Stimulated activated CD4-positive, alpha-beta T cell treated with anti-CD3 and anti-CD28 coated beads, Interleukin-4, amount 100 ng/mL, for 4 hours (primary cell): ENCODE measurements at regions not wholly inside any gene's neighbourhood (a gene's known extent, or its start where the extent isn't known, plus 50 kb on each side); places are given as distances from the start of the nearest gene placed in this dataset.
"Not testable (repeated sequence)": the region's sequence is repeated elsewhere in the genome, so short reads cannot be mapped to it uniquely, and the experiment has no call there.

ENCODE experiments used
- DNase-seq, 2 experiments: peaks; one replicate each; pipeline ENCODE4 v3.0.0-alpha.2; 2020

DNA sequence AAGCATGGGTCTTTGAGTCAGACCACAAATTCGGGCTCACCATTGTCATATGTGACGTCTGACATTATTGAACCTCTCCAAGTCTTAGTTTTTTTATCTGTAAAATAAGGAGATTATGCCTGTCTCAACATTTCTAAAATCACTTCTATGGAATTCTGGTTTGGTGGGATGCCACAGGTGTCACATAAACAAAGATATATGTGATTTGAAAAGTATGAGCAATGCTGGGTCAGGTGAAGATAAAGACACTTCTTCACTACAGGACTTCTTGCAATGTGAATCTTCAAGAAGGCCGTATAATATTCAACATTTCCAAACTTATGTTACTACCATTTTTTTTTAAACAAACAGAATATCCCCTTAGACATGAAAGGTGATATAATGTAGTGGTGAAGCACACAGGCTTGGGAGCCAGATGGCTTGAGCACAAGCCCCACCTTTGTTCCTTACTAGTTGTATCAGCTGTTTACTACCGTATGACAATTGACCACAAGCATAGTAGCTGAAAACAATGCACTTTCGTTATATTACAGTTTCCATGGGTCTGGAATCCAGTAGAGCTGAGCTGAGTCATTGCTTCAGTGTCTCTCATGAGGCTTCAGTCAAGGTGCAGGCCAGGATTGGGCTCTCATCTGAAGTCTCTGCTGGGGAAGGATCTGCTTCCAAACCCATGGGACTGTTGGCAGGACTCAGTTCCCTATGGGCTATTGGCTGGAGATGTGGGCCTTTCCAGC, 87.7 kb downstream of the UTP18 start:
- DNase-seq: no peak

DNA sequence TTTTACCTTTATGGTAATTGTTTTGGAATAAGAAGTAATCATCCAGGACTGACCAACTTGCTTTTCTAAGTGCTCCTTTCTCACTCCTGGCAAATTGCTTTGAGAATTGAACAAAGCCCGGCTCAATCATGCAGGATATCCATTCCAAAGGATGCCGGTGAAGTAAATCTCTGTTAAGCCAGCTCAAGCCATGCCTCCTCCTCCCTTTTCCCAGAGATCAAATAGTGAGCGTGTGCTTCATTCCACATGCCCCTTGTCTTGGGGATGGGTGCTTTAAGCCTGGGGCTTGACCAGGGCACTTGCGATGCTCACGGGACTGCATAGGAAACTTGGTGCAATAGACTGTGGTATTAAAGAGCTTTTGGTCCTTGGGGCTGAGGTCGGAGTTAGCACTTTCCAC, 90.7 kb downstream of the UTP18 start:
- no peak for DNase-seq

DNA sequence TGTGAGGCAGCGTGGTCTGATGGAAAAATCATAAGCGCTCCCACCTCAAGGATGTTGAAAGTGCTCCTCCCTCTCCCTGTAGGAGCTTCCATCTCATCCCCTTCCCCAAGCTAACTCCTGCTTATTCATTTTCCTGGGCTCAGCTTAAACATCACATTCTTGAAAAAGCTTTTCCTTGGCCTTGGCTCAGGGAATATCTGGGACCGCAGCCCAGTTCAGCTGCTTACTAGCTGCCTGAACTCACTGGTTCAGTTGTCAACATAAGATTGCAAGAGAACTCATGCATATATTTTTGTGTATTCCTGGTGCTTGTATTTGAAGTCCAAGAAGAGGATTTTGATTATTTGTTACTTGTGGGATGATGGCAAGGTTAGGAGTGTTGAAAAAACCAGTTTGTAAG, 91.5 kb downstream of the UTP18 start:
- DNase-seq: no peak

DNA sequence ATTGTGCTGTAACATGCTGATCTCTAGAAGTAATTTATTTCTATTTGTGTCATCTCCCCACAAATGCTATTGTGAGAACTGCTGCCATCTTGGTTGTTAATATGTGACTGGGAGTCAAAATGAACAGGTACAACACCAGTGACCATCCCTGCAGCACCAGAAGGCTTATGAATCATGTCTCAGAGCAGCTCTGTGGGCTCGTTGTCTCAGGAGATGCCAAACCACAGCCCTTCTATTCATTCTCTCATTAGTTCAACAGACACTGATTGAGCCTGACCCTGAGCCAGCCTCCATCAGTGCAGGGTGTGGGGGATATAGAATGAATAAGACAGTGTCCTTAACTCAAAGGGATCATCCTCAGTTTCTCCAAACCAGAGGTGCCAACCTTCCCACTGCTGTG, 92.5 kb downstream of the UTP18 start:
- no peak for DNase-seq

DNA sequence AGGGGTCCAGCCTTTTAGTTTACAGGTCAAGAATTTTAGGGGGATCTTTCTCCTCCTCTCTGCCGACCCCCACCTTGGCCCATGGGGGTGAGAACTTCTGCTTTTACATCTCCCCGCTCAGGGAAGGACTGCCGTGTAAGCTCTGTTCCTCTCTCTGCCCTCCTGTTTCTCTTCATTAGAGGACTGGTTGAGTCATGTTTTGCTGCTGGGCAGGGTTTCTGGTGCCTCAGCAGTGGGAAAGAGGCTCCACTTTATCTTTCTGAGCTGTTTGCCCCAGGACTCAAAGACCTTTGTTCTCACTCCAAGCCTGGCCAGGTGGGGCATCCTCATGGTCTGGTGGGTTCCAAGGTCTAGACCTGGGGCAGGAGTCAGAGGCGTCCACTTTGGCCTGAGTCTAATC, 93.0 kb downstream of the UTP18 start:
- no peak for DNase-seq

DNA sequence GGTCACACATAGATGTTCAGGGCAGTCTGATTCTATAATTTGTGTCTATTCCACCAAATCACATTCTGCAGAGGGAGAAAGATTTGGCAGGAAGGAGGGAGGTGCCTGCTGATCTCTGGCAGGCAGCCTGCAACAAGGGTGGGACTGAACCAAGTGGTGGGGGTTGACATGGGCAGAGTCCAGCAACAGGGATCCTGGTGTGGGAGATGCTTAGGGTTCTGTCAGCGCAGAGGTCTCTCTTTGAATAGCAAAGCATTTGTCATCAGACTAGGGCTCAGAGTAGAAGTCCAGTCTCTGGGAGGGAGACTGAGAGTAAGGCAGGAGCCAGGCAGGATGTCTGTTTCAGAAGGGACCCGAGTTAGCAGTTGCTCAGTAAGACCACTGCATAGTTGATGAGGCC, 94.6 kb downstream of the UTP18 start:
- DNase-seq: no peak

DNA sequence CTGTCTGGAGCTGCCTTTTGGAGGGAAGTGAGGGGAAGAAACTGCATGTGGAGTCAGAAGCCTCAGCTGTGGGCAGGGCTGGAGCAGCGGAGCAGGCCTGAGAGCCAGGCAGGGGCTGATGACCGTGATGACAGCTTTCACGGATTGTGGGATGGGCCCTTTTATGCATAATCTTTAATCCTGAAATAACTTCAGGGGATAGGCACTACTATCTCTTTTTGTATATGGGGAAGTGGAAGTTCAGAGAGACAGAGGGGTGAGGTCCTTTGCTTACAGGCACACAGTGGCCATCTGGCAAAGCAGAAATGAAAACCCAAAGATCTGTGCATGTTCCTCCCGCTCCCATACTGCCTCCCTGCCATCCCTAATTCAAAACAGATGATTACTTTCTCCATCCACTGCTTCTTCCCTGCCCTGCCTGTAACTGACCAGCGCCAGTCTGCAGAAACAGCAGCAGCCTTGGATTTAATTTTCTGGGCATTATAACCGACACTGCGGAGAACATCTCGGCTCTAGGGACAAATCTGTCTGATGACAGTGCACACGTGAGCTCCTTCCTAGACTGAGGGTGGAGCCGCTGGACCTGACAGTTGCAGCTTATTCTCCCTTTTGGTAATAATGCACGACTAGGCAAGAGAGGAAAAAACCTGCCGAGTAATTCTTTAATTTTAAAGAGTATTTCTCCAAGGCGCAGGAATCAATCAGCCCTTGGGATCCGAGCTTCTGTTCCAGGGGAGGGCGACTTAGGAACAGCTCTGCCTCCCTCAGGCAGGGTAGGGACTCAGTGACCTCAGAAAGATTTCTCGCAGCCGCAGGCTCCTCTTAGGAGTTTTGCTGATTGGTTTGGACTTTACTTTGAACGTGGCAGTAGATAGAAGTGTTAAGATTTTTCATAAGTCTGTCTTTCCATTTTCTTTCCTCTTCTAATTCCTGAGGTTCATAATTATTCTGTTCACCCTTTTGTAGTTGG, 95.4 kb downstream of the UTP18 start:
- DNase-seq: no peak

DNA sequence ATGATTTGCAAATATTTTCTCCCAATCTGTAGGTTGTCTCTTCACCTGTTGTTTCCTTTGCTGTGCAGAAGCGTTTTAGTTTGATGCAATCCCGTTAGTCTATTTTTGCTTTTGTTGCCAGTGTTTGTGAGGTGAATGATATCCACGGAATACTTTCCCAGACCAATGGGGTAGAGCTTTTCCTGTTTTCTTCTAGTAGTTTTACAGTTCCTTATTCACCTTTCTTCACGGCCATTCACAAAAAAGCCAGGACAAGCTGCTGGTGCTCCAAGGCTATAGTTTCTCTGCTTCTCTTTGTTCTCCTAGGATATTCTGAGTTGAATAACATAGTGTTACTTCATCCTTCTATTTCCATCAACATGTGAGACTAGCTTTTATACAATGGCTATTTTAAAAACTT, 98.7 kb downstream of the UTP18 start:
- no peak for DNase-seq

DNA sequence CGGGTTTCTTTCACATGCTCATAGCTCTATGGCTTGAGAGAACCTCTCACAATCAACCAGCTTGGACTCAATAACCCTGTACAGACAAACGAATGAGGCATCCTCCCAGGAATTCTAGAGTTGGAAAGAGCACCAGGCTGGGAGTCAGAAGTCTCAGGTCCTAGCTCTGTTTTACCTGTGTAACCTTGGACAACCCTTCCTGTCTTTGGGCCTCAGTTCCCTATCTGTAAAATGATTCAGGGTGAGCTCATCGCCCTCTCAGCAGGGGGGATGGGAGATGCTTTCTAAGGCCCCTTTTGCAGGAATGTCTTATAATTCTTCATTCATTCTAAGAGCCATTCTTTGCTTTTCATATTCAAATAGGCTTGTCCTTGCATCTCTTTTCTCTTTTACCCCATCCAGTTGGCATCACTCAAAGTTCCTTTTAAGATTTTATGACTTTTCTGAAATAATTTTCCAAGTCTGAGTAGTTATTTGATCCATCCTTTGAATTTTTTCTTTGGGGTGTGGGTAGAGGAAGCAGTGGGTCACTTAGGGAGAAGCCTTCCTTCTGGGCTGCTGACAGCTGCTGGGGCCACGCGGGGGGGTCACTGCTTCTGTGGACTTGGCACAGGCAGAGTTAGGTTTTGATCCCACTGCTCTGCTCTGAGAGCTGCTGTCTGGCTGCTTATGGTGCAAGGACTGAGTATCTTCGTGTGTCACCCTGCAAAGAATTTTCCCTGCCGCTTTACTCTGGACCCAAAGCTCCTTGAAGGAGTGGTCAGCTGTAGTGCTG, 102.7 kb downstream of the UTP18 start:
- DNase-seq: no peak

DNA sequence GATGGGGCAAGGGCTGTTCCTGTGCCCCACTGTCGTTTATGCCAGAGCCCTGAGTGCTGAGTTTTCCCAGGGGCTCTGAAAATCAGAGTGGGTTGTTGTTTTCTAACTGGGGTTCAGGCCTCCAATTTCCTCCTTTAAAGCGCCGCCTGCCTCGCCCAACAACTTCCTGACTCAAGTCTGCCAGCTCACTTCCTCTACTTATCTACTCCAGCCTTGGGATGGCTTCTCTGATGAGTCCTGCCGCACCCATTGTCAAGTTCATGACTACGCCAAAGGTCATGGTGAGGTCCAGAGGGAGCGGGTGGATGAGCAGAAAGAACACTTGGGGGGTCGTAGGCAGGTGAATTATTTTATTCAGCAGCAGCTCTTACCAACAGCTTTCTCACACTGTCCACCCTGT, 104.7 kb downstream of the UTP18 start:
- DNase-seq: peak in 1 of 2 experiments; percentile 4

DNA sequence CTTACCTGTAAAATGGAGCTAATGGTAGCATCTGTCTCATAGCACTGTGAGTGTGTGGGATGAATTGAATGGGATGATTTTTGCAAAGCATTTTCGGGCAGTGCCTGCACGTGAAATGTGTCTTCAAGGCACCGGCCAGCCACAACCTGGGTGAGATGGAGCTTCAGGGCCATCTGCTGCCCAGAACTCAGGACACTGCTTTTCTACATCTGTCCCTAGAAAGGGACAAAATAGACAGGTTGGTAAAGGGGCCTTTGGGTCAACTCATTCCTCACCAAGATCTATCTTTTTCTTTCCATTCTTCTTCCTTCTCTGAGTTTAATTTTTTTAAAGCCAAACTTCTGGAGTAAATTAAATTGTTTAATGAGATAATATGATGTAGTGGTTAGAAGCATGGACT, 106.5 kb downstream of the UTP18 start:
- DNase-seq: no peak

DNA sequence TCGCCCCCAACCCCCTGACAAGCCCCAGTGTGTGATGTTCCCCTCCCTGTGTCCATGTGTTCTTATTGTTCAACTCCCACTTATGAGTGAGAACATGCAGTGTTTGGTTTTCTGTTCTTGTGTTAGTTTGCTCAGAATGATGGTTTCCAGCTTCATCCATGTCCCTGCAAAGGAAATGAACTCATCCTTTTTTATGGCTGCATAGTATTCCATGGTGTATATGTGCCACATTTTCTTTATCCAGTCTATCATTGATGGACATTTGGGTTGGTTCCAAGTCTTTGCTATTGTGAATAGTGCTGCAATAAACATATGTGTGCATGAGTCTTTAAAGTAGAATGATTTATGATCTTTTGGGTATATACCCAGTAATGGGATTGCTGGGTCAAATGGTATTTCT, 107.5 kb downstream of the UTP18 start:
- DNase-seq: not testable (repeated sequence)

DNA sequence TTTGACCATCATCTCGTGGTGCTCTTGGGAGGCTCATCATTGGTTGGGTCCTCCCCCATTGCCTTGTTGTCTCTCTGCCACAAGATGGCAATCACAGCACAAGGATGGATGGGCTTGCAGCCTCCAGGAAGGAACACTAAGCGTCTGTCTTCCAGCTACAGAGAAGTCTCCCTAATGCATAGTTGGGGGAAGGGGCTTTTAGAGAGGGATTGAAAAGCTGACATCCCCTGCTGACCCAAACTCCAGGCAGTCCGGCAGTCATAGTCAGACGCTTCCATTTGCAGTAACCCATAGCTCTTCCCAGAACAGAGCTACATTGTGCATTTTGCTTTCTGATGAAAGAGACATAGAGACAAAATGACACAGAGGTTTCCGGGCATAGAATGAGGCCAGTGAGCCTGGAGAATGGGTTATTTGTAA, 111.4 kb downstream of the UTP18 start:
- DNase-seq: peak; percentile 15 to 50

DNA sequence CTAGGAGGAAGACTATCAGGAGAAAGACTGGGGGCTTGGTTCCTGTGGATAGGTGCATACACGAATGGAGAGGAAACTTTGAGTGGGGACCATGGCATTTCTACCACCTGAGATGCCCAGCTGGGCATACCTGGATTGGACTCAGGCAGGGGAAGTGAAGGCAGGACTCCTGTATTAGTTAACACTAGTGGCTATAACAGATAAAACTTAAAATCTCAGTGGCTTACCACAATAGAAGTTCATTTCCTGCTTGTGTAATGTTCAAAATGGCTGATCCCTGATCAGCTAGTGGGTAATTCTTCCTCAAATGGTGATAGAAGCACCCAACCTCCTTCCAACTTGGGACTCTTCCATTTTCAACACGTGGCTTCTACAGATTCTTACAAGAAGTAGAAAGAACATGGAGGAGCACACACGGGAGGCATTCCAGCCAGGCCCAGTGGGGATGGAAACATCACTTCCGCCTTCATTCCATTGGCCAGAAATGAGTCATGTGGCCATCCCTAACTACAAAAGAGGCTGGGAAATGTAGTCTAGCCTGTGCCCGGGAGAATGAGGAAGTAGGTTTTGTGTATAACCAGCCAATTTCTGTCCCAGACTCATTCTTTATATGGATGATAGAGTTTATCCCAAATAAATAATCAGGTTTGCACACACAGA, 112.1 kb downstream of the UTP18 start:
- DNase-seq: no peak

DNA sequence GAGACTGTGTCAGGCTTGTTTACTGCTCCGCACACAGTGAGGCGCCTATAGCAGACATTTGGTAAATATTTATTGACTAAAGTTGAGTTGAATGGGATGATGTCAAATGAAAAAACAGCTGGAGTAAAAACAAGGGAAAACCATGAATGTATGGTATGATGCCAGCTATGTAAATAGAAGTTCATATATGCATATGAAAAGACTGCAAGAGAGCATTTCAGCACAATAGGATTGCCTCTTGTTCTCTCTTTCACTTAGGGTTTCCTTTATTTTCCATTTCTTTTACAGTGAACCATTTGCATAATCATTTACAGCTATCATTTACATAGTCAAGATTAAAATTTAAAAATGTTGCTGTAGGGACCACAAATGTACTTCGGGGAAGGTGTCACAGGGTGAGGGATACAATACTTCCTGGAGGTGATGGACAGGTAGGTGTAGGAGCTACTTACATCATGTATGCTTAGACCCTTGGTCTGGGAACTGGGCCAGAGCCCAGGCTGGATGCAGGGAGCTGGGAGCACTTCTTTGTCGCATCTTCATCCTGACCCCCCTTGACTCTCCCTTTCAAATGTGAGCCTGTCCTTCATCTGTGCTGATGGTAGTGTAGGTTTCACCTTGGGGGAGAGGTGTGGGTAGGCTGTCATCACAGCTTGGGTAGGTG, 113.3 kb downstream of the UTP18 start:
- no peak for DNase-seq

DNA sequence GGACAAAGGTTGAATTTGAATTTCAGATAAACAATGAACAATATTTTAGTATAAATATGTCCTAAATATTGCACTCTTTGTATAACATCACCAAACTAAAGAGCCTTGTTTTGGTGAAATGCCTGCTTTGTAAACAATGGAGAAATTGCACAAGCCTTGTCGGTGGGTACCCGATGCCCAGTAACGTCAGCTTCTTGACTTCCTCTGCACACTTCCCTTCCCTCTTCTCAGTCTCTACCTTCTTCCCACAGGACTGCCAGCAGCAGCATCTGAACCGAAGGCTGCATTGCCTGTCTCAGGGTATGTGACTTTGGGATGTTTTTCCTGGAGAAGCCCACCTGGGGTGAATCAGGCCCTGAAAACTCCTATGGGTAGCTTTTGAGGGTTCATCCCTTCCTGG, 113.9 kb downstream of the UTP18 start:
- DNase-seq: no peak

DNA sequence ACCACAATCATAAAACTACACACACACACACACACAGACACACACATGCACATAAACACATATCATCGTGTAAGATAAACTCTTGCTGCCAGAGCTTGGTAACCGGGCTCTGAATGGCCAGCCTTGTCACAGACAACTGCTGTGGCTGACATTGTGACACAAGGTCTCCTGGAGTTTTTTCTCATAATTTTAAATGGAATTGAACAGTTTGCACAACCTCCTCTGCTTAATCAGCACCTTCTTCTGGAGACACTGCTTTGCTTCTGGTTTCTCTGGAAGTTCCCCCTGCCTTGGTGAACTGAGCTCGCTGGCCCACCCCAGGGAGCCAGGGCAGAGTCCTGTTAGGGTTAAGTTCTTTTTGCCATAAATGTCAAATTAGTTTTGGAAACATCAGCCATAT, 115.4 kb downstream of the UTP18 start:
- DNase-seq: no peak

DNA sequence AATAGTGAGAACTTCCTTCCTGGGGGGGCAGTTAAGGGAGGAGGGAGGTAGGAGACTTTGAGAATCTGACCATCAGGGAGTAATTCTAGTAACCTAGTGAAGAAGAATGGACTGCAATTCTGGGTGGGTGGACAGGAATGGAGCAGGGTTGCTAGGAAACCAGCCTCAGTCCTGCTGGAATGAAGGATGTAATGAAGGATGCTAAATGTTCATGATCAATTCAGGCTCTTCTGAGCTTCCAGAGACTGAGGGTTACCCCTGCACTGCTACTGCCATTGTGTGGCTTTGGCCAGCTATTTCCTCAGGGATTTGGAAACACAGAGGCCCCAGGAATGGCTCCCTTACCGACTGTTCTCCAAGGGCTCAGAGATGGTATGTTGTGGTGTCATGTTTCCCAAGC, 116.4 kb downstream of the UTP18 start:
- DNase-seq: no peak

DNA sequence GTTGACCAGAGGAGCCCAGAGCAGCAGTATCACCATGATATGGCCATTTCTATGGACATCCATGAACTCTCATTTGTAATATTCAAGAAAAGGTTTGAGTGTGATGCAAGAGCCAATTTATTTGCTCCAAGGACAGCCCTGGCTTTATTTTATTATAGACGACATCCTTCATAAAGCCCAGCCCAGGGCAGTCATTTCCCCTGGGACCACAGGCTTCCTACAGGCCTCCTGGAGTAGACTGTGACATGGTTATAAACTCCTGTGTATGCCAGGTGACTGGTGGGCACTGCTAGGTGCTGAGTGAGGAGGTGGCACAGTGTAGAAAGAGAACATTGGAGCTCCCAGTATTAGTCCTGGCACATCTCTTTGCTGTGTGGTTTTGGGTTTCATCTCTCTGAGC, 120.9 kb downstream of the UTP18 start:
- DNase-seq: no peak

DNA sequence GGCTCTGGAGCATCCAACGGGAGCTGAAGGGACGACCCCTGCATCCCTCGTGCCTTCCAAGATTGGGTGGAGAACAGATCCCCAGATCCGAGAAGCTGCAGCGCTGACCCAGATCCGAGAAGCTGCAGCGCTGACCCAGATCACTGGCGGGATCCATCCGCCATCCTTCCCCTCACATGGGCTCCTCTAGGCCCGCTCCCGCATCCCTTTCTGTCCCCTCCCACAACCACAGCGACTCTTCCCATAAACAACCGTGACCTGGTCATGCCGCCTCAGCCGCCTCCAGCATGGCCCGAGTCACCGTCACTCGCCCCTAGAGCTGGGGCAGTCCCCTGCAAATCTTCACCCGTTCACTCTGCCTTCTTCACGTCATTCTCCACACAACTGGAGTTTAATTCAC, 124.9 kb downstream of the UTP18 start:
- no peak for DNase-seq

DNA sequence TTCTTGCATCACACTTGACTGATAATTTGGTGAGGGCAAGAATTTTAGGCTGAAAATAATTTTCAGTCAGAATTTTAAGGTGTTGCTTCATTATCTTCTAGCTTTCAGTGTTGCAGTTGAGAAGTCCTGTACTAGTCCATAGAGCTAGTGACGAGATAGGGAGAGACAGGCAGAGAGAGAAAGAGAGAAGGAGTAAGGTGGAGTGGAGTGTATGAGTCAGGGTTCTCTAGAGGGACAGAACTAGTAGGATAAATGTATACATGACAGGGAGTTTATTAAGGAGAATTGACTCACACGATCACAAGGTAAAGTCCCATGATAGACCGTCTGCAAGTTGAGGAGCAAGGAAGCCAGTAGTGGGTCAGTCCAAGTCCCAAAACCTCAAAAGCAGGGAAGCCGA, 127.2 kb downstream of the UTP18 start:
- DNase-seq: no peak

DNA sequence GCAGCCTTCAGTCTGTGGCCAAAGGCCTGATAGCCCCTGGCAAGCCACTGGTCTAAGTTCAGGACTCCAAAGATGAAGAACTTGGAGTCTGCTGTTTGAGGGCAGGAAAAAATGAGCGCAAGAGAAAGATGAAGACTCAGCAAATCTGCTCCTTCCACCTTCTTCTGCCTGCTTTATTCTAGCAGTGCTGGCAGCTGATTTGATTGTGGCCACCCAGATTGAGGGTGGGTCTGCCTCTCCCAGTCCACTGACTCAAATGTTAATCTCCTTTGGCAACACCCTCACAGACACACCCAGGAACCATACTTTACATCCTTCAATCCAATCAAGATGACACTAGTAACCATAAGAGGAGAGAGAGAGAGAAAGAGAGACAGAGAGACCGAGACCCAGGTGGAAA, 127.6 kb downstream of the UTP18 start:
- DNase-seq: no peak
